GM23338 (cell line): ENCODE measurements at regions not wholly inside any gene's neighbourhood (a gene's known extent, or its start where the extent isn't known, plus 50 kb on each side); places are given as distances from the start of the nearest gene placed in this dataset.

ENCODE experiments used
- ATAC-seq: fragments of 200-7000 bp; cut with Tn5 transposase; 3 replicates; pipeline ENCODE4 v1.9.1; 2020
- DNase-seq: peaks from one replicate; pipeline ENCODE4 v3.0.0-alpha.2; 2015; ENCODE audit warnings: low spot score
- H2AFZ ChIP-seq: fragments of 200-600 bp; sonication (generic); 2 replicates; pipeline ENCODE4 v1.8.0; 2016; ENCODE audit warnings: antibody characterized with exemption, mild to moderate bottlenecking, moderate library complexity
- H3F3A ChIP-seq: fragments of 200-600 bp; sonication (generic); replicated peaks from 2 replicates; pipeline ENCODE4 v1.8.0; 2017; ENCODE audit warnings: antibody characterized with exemption, mixed run types, low read depth
- H3K27ac ChIP-seq: fragments of 200-600 bp; sonication (generic); 2 replicates; pipeline ENCODE4 v1.6.1; 2016; ENCODE audit warnings: low read depth
- H3K27me3 ChIP-seq: fragments of 200-600 bp; sonication (generic); 2 replicates; pipeline ENCODE4 v1.8.0; 2016; ENCODE audit warnings: mild to moderate bottlenecking, mixed run types, moderate library complexity; ENCODE audit not compliant: insufficient read depth
- H3K36me3 ChIP-seq: fragments of 200-600 bp; sonication (generic); 2 replicates; pipeline ENCODE4 v1.8.0; 2016; ENCODE audit warnings: mild to moderate bottlenecking; ENCODE audit not compliant: insufficient read depth
- H3K4me1 ChIP-seq: fragments of 200-600 bp; sonication (generic); 2 replicates; pipeline ENCODE4 v1.8.0; 2016; ENCODE audit warnings: mild to moderate bottlenecking, moderate library complexity; ENCODE audit not compliant: insufficient read depth
- H3K4me2 ChIP-seq: fragments of 200-600 bp; sonication (generic); 2 replicates; pipeline ENCODE4 v1.7.1; 2017; ENCODE audit warnings: mixed run types
- H3K4me3 ChIP-seq: fragments of 200-600 bp; sonication (generic); 2 replicates; pipeline ENCODE4 v1.6.1; 2016; ENCODE audit warnings: mixed run types
- H3K79me2 ChIP-seq: fragments of 200-600 bp; sonication (generic); replicated peaks from 2 replicates; pipeline ENCODE4 v1.8.0; 2017; ENCODE audit warnings: mild to moderate bottlenecking; ENCODE audit not compliant: insufficient read depth
- H3K9me2 ChIP-seq: fragments of 200-600 bp; sonication (generic); 2 replicates; pipeline ENCODE4 v1.8.0; 2017; ENCODE audit not compliant: insufficient read depth
- H4K20me1 ChIP-seq: fragments of 200-600 bp; sonication (generic); replicated peaks from 2 replicates; pipeline ENCODE4 v1.8.0; 2017; ENCODE audit warnings: mild to moderate bottlenecking; ENCODE audit not compliant: insufficient read depth
- H3K27ac Mint-ChIP-seq: 2 replicates; pipeline ENCODE4 v1.8.0; 2020; ENCODE audit warnings: inconsistent platforms, mild to moderate bottlenecking, moderate library complexity, mixed read lengths
- H3K27me3 Mint-ChIP-seq: 3 replicates; pipeline ENCODE4 v1.8.0; 2022; ENCODE audit warnings: low read depth, mild to moderate bottlenecking, moderate library complexity, mixed read lengths, inconsistent platforms; ENCODE audit not compliant: insufficient read depth, poor library complexity
- H3K36me3 Mint-ChIP-seq: 3 replicates; pipeline ENCODE4 v1.8.0; 2021; ENCODE audit warnings: low read depth, mild to moderate bottlenecking, inconsistent platforms, moderate library complexity, mixed read lengths
- H3K4me1 Mint-ChIP-seq: 3 replicates; pipeline ENCODE4 v1.8.0; 2020; ENCODE audit warnings: mild to moderate bottlenecking, inconsistent platforms, mixed read lengths
- H3K4me3 Mint-ChIP-seq: 3 replicates; pipeline ENCODE4 v1.8.0; 2021; ENCODE audit warnings: moderate library complexity, mild to moderate bottlenecking, inconsistent platforms, mixed read lengths
- H3K9me3 Mint-ChIP-seq: 3 replicates; pipeline ENCODE4 v1.8.0; 2020; ENCODE audit warnings: moderate library complexity, mild to moderate bottlenecking, inconsistent platforms, mixed read lengths
- ETS1 ChIP-seq: IDR thresholded peaks from 2 replicates; pipeline ENCODE4 v1.6.1; 2016; ENCODE audit warnings: antibody characterized with exemption
- EZH2phosphoT487 ChIP-seq: fragments of 200-600 bp; sonication (generic); IDR thresholded peaks from one replicate; pipeline ENCODE4 v1.8.1; 2018; ENCODE audit warnings: antibody characterized with exemption; ENCODE audit not compliant: unreplicated experiment
- JUNB ChIP-seq: IDR thresholded peaks from one replicate; pipeline ENCODE4 v1.6.1; 2016; ENCODE audit warnings: antibody characterized with exemption; ENCODE audit not compliant: unreplicated experiment
- STAT1 ChIP-seq: IDR thresholded peaks from one replicate; pipeline ENCODE4 v1.6.1; 2016; ENCODE audit warnings: antibody characterized with exemption; ENCODE audit not compliant: unreplicated experiment
- ZNF331 ChIP-seq: fragments of 250-450 bp; sonication (Bioruptor Pico); IDR thresholded peaks from 2 replicates; pipeline ENCODE4 v1.5.0; 2020; ENCODE audit warnings: low read depth, mild to moderate bottlenecking, moderate library complexity
- ZNF462 ChIP-seq: fragments of 250-450 bp; sonication (Bioruptor Pico); IDR thresholded peaks from 2 replicates; pipeline ENCODE4 v1.5.0; 2020; ENCODE audit warnings: mild to moderate bottlenecking, moderate library complexity

GRCh38 chr18:26729449-26729848 lies 136.1 kb downstream of the AQP4 start (continued):
- TF ChIP-seq ZNF462 (CRISPR knock-in tag): no peak

- ATAC-seq: no peak
Measured at GRCh38 chr18:26729008-26729407, 136.5 kb downstream of the AQP4 start.

More at GRCh38 chr18:26729008-26729407, 136.5 kb downstream of the AQP4 start:
- Histone ChIP-seq H3K27me3 (no peaks in the 10 kb centered on the region), H2AFZ (0 out of 2 replicates have a peak overlapping the region, but pooled peaks have one; percentile 45), H3K36me3 (no peaks in the 10 kb centered on the region), H3K79me2 (no peaks in the 10 kb centered on the region), H4K20me1 (no peaks in the 10 kb centered on the region), H3K27ac (no peak overlapping the region), H3K4me1 (no peaks in the 10 kb centered on the region), H3K4me3 (no peak overlapping the region), H3F3A (no peaks in the 10 kb centered on the region), H3K9me2 (no peaks in the 10 kb centered on the region), H3K4me2 (no peak overlapping the region)
- H3K9me3 Mint-ChIP-seq: no peaks in the 10 kb centered on the region
- TF ChIP-seq ZNF331: no peak
- TF ChIP-seq STAT1: no peak
- TF ChIP-seq ETS1: no peak
- TF ChIP-seq JUNB: no peak
- no peak for TF ChIP-seq EZH2phosphoT487
- no peaks in the 10 kb centered on the region for H3K36me3 Mint-ChIP-seq
- H3K27ac Mint-ChIP-seq: no peak overlapping the region
- H3K4me3 Mint-ChIP-seq: no peak overlapping the region
- no peaks in the 10 kb centered on the region for H3K27me3 Mint-ChIP-seq
- no peak for DNase-seq
- H3K4me1 Mint-ChIP-seq: peaks cover 11% of the 10 kb centered on the region
